H1 (cell line): ENCODE measurements at regions not wholly inside any gene's neighbourhood (a gene's known extent, or its start where the extent isn't known, plus 50 kb on each side); places are given as distances from the start of the nearest gene placed in this dataset.

Source experiments
- EZH2 ChIP-seq: fragments of 200-600 bp; sonication (generic); IDR thresholded peaks from 2 replicates; pipeline ENCODE4 v1.7.1; 2012; ENCODE audit warnings: low read depth, mild to moderate bottlenecking, moderate library complexity, low read length, inconsistent platforms; ENCODE audit not compliant: severe bottlenecking
- JUN ChIP-seq: IDR thresholded peaks from 2 replicates; pipeline ENCODE4 v1.6.1; 2011; ENCODE audit warnings: low read depth, mild to moderate bottlenecking, improper control_type of control experiment, low read length
- JUND ChIP-seq: IDR thresholded peaks from 2 replicates; pipeline ENCODE4 v1.6.1; 2011; ENCODE audit warnings: mild to moderate bottlenecking, improper control_type of control experiment, low read length
- MAFK ChIP-seq: IDR thresholded peaks from 2 replicates; pipeline ENCODE4 v1.6.1; 2012; ENCODE audit warnings: low read depth, mild to moderate bottlenecking, improper control_type of control experiment, low read length
- POLR2AphosphoS5 ChIP-seq: IDR thresholded peaks from 2 replicates; pipeline ENCODE4 v1.6.1; 2011; ENCODE audit warnings: low read depth, low read length
- RBBP5 ChIP-seq: IDR thresholded peaks from 2 replicates; pipeline ENCODE4 v1.7.1; 2012; ENCODE audit warnings: low read depth, mild to moderate bottlenecking, inconsistent platforms, low read length, moderate library complexity, borderline replicate concordance
- RNF2 ChIP-seq: fragments of 200-900, 300-1000 bp; sonication (generic); IDR thresholded peaks from 2 replicates; pipeline ENCODE4 v1.7.1; 2016; ENCODE audit warnings: borderline replicate concordance, low read depth, mild to moderate bottlenecking, antibody characterized with exemption, low read length; ENCODE audit not compliant: poor library complexity, severe bottlenecking; ENCODE audit errors: missing control alignments
- SIN3A ChIP-seq, 2 experiments: IDR thresholded peaks in 1 of 2; conservative IDR thresholded peaks in 1 of 2; 2 replicates each; pipeline ENCODE4 v1.6.1; 2011 to 2012; ENCODE audit warnings: low read length in 2 of 2, improper control_type of control experiment in 1 of 2, low read depth in 1 of 2, mild to moderate bottlenecking in 1 of 2
- SIX5 ChIP-seq: IDR thresholded peaks from 2 replicates; pipeline ENCODE4 v1.6.1; 2011; ENCODE audit warnings: mild to moderate bottlenecking, low read depth, low read length
- TAF1 ChIP-seq: IDR thresholded peaks from 2 replicates; pipeline ENCODE4 v1.6.1; 2011; ENCODE audit warnings: mild to moderate bottlenecking, low read depth, low read length
- TCF12 ChIP-seq: IDR thresholded peaks from 2 replicates; pipeline ENCODE4 v1.6.1; 2011; ENCODE audit warnings: low read depth, mild to moderate bottlenecking, low read length
- YY1 ChIP-seq: IDR thresholded peaks from 2 replicates; pipeline ENCODE4 v1.6.1; 2011; ENCODE audit warnings: low read depth, mild to moderate bottlenecking, low read length
- TF ChIP-seq, protein P1 (sequence below): IDR thresholded peaks from 2 replicates; pipeline ENCODE4 v1.6.1; 2012; ENCODE audit warnings: low read length, inconsistent platforms
- TF ChIP-seq, protein P2 (sequence below), 3 experiments: IDR thresholded peaks; 1 replicate in 2 of 3; 2 replicates in 1 of 3; pipeline versions ENCODE4 v1.5.1 to v1.6.1; 2011; ENCODE audit warnings: low read length in 3 of 3, mild to moderate bottlenecking in 3 of 3, inconsistent platforms in 2 of 3, low read depth in 1 of 3, moderate library complexity in 1 of 3; ENCODE audit not compliant: insufficient read depth in 1 of 3; ENCODE audit errors: control extremely low read depth in 1 of 3

- TF ChIP-seq SIN3A (conservative IDR thresholded peaks at IDR 0.05 in 1 of 2, IDR thresholded peaks at IDR 0.05 in 1 of 2; ENCODE audit: low read depth in 1 of 2, low read length in 2 of 2): no peak
- TF ChIP-seq TAF1: no peak
- no peak for TF ChIP-seq JUN
- TF ChIP-seq TCF12: no peak
- TF ChIP-seq EZH2: no peak
- TF ChIP-seq RNF2: no peak
- TF ChIP-seq SIX5: no peak
- TF ChIP-seq MAFK: no peak
- TF ChIP-seq YY1: no peak
- TF ChIP-seq, protein P1, sequence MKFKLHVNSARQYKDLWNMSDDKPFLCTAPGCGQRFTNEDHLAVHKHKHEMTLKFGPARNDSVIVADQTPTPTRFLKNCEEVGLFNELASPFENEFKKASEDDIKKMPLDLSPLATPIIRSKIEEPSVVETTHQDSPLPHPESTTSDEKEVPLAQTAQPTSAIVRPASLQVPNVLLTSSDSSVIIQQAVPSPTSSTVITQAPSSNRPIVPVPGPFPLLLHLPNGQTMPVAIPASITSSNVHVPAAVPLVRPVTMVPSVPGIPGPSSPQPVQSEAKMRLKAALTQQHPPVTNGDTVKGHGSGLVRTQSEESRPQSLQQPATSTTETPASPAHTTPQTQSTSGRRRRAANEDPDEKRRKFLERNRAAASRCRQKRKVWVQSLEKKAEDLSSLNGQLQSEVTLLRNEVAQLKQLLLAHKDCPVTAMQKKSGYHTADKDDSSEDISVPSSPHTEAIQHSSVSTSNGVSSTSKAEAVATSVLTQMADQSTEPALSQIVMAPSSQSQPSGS: no peak
- TF ChIP-seq, protein P2, sequence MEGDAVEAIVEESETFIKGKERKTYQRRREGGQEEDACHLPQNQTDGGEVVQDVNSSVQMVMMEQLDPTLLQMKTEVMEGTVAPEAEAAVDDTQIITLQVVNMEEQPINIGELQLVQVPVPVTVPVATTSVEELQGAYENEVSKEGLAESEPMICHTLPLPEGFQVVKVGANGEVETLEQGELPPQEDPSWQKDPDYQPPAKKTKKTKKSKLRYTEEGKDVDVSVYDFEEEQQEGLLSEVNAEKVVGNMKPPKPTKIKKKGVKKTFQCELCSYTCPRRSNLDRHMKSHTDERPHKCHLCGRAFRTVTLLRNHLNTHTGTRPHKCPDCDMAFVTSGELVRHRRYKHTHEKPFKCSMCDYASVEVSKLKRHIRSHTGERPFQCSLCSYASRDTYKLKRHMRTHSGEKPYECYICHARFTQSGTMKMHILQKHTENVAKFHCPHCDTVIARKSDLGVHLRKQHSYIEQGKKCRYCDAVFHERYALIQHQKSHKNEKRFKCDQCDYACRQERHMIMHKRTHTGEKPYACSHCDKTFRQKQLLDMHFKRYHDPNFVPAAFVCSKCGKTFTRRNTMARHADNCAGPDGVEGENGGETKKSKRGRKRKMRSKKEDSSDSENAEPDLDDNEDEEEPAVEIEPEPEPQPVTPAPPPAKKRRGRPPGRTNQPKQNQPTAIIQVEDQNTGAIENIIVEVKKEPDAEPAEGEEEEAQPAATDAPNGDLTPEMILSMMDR (IDR thresholded peaks at IDR 0.05; ENCODE audit: control extremely low read depth in 1 of 3, insufficient read depth in 1 of 3, low read depth in 1 of 3, low read length in 3 of 3): no peak
- no peak for TF ChIP-seq RBBP5
- no peak for TF ChIP-seq POLR2AphosphoS5
- TF ChIP-seq JUND: no peak
These were observed 279.9 kb downstream of the RASEF start for GRCh38 chr9:82783045-82783444.
